ENCODE measurements at regions not wholly inside any gene's neighbourhood (a gene's known extent, or its start where the extent isn't known, plus 50 kb on each side); places are given as distances from the start of the nearest gene placed in this dataset.

DNA sequence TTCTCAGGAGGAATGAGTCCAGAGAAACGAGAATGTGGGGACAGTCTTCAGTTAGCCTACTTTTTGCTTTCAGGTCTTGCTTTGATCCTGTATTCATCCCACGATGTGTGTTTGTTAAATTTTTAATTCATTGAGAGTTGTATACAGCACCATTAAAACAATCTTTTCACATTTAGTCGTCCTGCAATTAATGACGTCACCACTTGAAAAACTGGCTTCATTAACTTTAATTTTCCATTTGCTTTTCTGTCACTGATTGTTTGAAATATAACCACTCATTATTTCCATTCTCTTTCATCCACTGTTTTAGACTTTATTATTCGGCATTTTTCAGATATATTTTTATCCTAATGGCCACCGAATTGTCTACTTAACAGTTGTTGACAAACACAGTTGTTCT lies 146.9 kb downstream of the TFEC start:
- Histone ChIP-seq H3K27ac (ENCODE audit: low read depth, low read length) (no peak overlapping the region), H3K4me1 (ENCODE audit: control insufficient read depth, insufficient read depth, low read length) (no peaks in the 10 kb centered on the region), H3K36me3 (ENCODE audit: control insufficient read depth, insufficient read depth, low read length) (no peaks in the 10 kb centered on the region), H3K4me3 (ENCODE audit: low read length) (no peak overlapping the region), H3K9ac (ENCODE audit: low read length) (no peak overlapping the region), H3K27me3 (ENCODE audit: control insufficient read depth, insufficient read depth, low read length) (no peaks in the 10 kb centered on the region)

DNA sequence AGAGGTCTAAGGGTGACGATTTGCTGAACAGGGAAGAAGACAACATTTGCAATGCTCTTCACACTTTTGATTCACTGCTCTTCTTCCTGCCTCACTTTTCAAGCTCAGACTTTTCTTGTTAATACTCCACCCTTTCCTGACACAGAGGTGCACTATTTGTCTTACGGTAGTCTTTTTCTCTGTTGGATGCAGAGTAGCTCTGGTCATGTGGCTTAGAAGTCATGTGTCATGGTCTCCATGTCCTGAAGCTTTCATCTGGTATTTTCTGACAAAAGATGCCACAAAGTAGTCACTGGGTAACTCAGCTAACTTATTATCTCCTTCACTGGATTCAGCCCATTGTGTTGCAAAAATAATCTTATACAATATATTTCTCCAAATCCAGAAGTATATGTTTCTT lies 149.1 kb downstream of the TFEC start:
- Histone ChIP-seq H3K4me1 (ENCODE audit: control insufficient read depth, insufficient read depth, low read length) (no peaks in the 10 kb centered on the region), H3K9ac (ENCODE audit: low read length) (no peak overlapping the region), H3K27ac (ENCODE audit: low read depth, low read length) (no peak overlapping the region), H3K27me3 (ENCODE audit: control insufficient read depth, insufficient read depth, low read length) (no peaks in the 10 kb centered on the region), H3K36me3 (ENCODE audit: control insufficient read depth, insufficient read depth, low read length) (no peaks in the 10 kb centered on the region), H3K4me3 (ENCODE audit: low read length) (no peak overlapping the region)

DNA sequence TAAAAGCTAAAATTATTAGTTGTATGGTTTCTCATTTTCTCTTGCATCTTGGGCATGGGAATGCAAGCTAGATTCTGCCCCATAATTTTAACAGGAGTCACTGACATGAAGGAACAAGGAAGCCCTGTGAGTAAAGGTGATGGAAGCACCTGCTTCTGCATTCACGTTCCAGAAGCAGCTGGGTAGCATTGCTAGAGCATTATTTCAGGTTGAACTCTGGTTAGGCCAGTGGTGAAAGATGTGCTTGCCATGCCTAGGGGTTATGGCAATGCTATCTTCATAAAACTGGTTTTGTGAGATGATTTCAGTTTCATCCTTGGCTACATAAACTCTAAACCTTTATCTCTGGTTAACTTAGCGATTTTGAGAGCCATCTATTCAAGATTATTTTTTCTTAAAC lies 151.4 kb downstream of the TFEC start:
- H3K4me3 ChIP-seq (ENCODE audit: low read length) = no peak overlapping the region
- H3K4me1 ChIP-seq (ENCODE audit: control insufficient read depth, insufficient read depth, low read length) = no peaks in the 10 kb centered on the region
- H3K9ac ChIP-seq (ENCODE audit: low read length) = no peak overlapping the region
- no peaks in the 10 kb centered on the region for H3K27me3 ChIP-seq (ENCODE audit: control insufficient read depth, insufficient read depth, low read length)
- H3K36me3 ChIP-seq (ENCODE audit: control insufficient read depth, insufficient read depth, low read length) = no peaks in the 10 kb centered on the region
- no peak overlapping the region for H3K27ac ChIP-seq (ENCODE audit: low read depth, low read length)

DNA sequence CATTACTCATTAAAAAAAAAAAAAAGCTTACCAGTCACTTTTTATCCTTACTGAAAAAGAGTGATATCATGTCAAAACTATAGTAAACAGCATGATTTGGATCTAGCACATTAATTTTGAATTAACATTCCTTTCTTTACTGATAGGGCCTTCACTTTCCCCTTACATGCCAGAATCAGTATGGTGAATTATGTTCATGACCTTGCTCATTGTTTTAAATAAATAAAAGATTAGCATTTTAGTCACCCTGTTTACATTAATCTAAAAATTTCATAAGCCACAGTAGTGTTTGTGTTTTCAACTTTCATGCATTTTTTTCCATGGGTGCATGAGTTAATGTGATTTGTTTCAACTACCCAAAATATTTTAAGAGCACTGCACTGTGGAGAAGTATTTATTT lies 160.8 kb downstream of the TFEC start:
- Histone ChIP-seq H3K27me3 (ENCODE audit: control insufficient read depth, insufficient read depth, low read length) (no peaks in the 10 kb centered on the region), H3K36me3 (ENCODE audit: control insufficient read depth, insufficient read depth, low read length) (no peaks in the 10 kb centered on the region), H3K4me1 (ENCODE audit: control insufficient read depth, insufficient read depth, low read length) (no peaks in the 10 kb centered on the region), H3K9ac (ENCODE audit: low read length) (no peak overlapping the region), H3K4me3 (ENCODE audit: low read length) (no peak overlapping the region), H3K27ac (ENCODE audit: low read depth, low read length) (no peak overlapping the region)

DNA sequence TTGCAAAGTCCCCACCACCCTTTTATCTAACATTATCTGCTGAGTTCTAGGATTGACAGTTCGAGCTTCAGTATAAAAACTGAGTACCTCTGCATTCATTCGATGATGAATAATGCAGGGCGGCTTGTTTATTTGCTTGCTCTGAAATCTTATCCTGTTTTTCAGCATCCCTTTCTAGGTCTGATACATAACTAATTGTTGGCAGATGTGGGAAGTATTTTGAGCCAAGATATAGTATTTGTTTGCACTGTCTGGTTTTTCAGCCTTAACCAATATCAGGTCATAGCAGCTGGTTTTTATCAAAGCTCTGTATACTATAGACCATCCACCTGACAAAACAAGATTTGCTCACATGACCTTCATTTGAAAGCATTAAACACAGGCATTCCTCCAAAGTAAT lies 161.4 kb downstream of the TFEC start:
- Histone ChIP-seq H3K4me1 (ENCODE audit: control insufficient read depth, insufficient read depth, low read length) (no peaks in the 10 kb centered on the region), H3K4me3 (ENCODE audit: low read length) (no peak overlapping the region), H3K27ac (ENCODE audit: low read depth, low read length) (no peak overlapping the region), H3K36me3 (ENCODE audit: control insufficient read depth, insufficient read depth, low read length) (no peaks in the 10 kb centered on the region), H3K27me3 (ENCODE audit: control insufficient read depth, insufficient read depth, low read length) (no peaks in the 10 kb centered on the region), H3K9ac (ENCODE audit: low read length) (no peak overlapping the region)

DNA sequence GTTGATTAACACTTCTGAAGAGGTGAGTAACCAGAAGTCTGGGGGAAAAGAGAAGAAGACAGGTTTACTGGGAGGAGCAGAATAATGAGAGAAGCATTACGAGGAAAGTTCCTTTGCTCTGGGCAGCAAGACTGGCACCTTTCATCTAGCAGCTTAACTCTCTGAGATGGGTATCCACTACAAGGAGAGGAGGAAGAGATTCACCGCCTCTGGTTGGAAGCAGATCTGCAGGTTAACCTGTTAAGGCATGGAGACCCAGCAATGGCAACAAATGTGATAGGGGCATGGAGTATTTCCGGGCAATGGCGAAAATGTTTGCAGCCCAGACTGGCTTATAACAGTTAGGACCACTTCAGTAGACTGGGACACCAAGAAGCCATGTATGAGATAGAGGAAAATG lies 162.2 kb downstream of the TFEC start:
- Histone ChIP-seq H3K27ac (ENCODE audit: low read depth, low read length) (no peak overlapping the region), H3K4me3 (ENCODE audit: low read length) (no peak overlapping the region), H3K9ac (ENCODE audit: low read length) (no peak overlapping the region), H3K36me3 (ENCODE audit: control insufficient read depth, insufficient read depth, low read length) (no peaks in the 10 kb centered on the region), H3K4me1 (ENCODE audit: control insufficient read depth, insufficient read depth, low read length) (no peaks in the 10 kb centered on the region), H3K27me3 (ENCODE audit: control insufficient read depth, insufficient read depth, low read length) (no peaks in the 10 kb centered on the region)

DNA sequence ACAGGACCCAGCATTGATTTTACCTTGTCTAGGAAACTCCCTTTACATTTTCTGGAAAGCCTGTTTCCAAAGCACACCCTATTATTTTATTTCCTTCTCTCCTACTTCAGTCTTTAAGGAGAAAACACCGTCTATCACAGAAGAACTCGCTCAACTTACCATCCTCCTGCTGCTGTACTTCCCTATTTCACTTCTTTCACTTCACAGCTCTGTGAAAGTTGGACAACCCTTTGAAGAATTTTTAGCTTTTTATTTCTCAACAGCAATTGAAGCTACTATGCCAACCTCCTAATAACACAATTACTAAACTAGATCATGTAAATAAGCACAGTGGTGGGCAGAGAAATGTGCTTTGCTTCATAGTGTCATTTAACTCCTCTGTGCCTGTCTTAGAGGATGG lies 166.5 kb downstream of the TFEC start:
- Histone ChIP-seq H3K9ac (ENCODE audit: low read length) (no peak overlapping the region), H3K27me3 (ENCODE audit: control insufficient read depth, insufficient read depth, low read length) (no peaks in the 10 kb centered on the region), H3K36me3 (ENCODE audit: control insufficient read depth, insufficient read depth, low read length) (no peaks in the 10 kb centered on the region), H3K4me3 (ENCODE audit: low read length) (no peak overlapping the region), H3K4me1 (ENCODE audit: control insufficient read depth, insufficient read depth, low read length) (no peaks in the 10 kb centered on the region), H3K27ac (ENCODE audit: low read depth, low read length) (no peak overlapping the region)

DNA sequence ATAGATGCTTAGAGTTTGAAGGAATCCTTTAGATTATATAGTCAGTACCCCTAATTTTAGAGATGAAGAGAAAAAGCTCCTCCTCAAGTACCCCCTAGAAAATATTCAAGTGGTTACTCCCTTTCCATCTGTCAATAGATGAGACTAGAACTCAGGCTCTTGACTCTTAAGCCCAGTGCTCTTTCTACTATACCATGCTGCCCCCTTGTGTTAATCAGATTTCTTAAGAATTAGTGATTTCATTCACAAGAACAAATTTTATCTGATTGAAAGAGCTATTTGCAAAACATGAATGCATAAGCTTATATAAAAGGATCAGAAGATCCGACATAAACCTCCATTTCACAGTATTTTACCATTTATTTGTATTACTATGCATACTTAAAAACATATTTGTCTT lies 179.3 kb downstream of the TFEC start:
- H3K27ac ChIP-seq (ENCODE audit: low read depth, low read length) = no peak overlapping the region
- no peaks in the 10 kb centered on the region for H3K4me1 ChIP-seq (ENCODE audit: control insufficient read depth, insufficient read depth, low read length)
- no peaks in the 10 kb centered on the region for H3K27me3 ChIP-seq (ENCODE audit: control insufficient read depth, insufficient read depth, low read length)
- no peak overlapping the region for H3K4me3 ChIP-seq (ENCODE audit: low read length)
- no peak overlapping the region for H3K9ac ChIP-seq (ENCODE audit: low read length)
- H3K36me3 ChIP-seq (ENCODE audit: control insufficient read depth, insufficient read depth, low read length) = no peaks in the 10 kb centered on the region

DNA sequence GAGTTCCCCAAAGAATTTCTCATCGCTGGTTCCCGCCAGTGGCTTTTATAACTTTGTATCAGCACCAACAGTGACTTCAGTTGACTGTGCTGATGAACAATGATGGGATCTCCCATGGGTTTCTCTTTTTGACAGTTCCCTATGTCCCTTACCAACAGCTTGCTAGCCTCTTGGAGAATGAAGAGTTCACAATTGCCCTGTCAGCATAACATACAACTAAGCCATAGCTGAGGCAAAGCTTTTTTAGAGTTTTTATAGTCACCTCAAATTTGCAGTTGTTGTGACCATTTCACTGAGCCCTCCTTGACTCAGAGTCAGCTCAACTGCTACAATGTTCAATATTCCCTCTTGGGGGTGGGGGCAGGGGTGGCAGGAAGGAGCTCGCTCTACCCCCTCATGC lies 179.8 kb downstream of the TFEC start:
- H3K9ac ChIP-seq (ENCODE audit: low read length) = no peak overlapping the region

DNA sequence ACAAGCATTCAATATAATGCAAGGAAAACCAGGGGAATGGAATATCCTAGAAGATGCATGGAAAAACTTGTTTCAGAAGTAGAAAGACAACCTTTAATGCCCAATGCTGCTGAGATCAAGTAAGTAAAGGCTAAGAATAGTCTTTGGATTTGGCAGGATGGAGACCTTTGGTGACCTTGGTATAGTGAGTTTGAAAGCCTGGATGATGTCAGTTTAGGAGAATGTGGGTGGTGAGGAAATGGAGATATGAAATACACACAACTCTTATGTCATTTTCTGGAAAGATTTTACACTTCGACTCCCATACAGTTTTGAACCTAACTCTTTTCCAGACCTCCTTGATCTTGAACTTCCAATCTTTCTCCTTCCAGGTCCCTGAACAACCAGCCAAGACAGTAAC lies 185.7 kb downstream of the TFEC start:
- Histone ChIP-seq H3K27ac (ENCODE audit: low read depth, low read length) (no peak overlapping the region), H3K4me3 (ENCODE audit: low read length) (no peak overlapping the region)

More for the DNA sequence above, 179.8 kb downstream of the TFEC start:
- Histone ChIP-seq H3K36me3 (ENCODE audit: control insufficient read depth, insufficient read depth, low read length) (no peaks in the 10 kb centered on the region), H3K4me3 (ENCODE audit: low read length) (no peak overlapping the region), H3K4me1 (ENCODE audit: control insufficient read depth, insufficient read depth, low read length) (no peaks in the 10 kb centered on the region), H3K27me3 (ENCODE audit: control insufficient read depth, insufficient read depth, low read length) (no peaks in the 10 kb centered on the region), H3K27ac (ENCODE audit: low read depth, low read length) (no peak overlapping the region)

DNA sequence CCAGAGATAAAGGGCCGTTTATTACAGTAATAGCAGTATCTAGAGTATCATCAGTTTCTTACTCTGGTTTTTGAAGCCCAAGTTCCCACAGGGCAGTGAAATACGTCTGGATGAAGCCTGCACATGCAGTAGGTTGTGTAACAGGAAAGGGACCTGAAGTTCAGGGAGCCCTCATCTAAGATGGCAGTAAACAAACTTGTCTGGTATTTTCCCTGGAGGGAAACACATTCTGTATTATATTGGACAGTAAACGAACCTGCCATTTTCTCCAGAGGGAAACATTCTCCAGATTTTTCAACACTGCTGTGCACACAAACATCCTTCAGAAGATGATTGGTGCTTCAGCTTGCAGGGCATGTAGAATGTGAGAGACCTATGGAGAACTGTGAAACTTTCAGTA lies 189.9 kb downstream of the TFEC start:
- H3K4me3 ChIP-seq (ENCODE audit: low read length) = no peak overlapping the region
- H3K36me3 ChIP-seq (ENCODE audit: control insufficient read depth, insufficient read depth, low read length) = no peaks in the 10 kb centered on the region
- no peak overlapping the region for H3K9ac ChIP-seq (ENCODE audit: low read length)
- H3K4me1 ChIP-seq (ENCODE audit: control insufficient read depth, insufficient read depth, low read length) = no peaks in the 10 kb centered on the region
- H3K27me3 ChIP-seq (ENCODE audit: control insufficient read depth, insufficient read depth, low read length) = no peaks in the 10 kb centered on the region
- no peak overlapping the region for H3K27ac ChIP-seq (ENCODE audit: low read depth, low read length)

More for the DNA sequence above, 185.7 kb downstream of the TFEC start:
- no peaks in the 10 kb centered on the region for H3K4me1 ChIP-seq (ENCODE audit: control insufficient read depth, insufficient read depth, low read length)
- H3K36me3 ChIP-seq (ENCODE audit: control insufficient read depth, insufficient read depth, low read length) = no peaks in the 10 kb centered on the region
- no peaks in the 10 kb centered on the region for H3K27me3 ChIP-seq (ENCODE audit: control insufficient read depth, insufficient read depth, low read length)
- H3K9ac ChIP-seq (ENCODE audit: low read length) = no peak overlapping the region

DNA sequence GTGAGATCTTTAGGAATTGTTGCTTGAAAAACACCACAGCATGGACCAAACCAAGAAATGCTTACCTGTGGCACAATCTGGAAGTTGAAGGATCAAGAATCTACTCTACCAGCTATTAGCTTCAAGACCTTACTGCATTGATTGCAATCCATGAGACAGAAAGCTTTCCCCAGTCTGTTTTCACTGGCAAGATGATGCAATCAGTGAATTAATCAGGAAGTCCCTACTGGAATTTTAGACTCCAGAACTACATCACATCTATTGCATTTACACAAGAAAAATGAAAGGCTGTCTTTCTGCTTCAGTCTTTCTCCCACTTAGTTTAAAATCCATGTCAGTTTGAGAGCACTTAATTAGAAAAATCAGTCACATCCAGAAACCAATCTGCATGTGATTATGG lies 191.7 kb downstream of the TFEC start:
- Histone ChIP-seq H3K36me3 (ENCODE audit: control insufficient read depth, insufficient read depth, low read length) (no peaks in the 10 kb centered on the region), H3K4me3 (ENCODE audit: low read length) (no peak overlapping the region), H3K9ac (ENCODE audit: low read length) (no peak overlapping the region), H3K27ac (ENCODE audit: low read depth, low read length) (no peak overlapping the region), H3K4me1 (ENCODE audit: control insufficient read depth, insufficient read depth, low read length) (no peaks in the 10 kb centered on the region), H3K27me3 (ENCODE audit: control insufficient read depth, insufficient read depth, low read length) (no peaks in the 10 kb centered on the region)

DNA sequence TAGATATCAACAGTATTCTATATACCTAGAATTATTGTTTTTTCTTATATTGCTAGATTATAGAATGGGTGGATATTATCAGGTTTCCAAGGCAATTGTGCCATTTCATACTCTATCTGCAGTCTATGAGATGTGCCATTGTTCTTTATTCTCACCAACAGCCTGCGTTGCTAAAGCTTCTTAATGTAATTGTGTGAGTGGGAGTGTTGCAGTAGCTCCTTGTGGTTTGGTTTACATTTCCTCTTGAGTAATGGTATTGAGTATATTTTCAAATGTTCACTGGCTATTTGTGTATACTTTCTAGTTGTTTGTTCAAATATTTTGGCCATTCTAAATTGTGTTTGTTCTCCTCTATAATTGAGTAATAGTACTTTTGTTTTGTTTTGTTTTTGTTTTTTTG lies 199.2 kb downstream of the TFEC start:
- no peaks in the 10 kb centered on the region for H3K27me3 ChIP-seq (ENCODE audit: control insufficient read depth, insufficient read depth, low read length)
- H3K9ac ChIP-seq (ENCODE audit: low read length) = no peak overlapping the region
- H3K36me3 ChIP-seq (ENCODE audit: control insufficient read depth, insufficient read depth, low read length) = no peaks in the 10 kb centered on the region
- no peak overlapping the region for H3K4me3 ChIP-seq (ENCODE audit: low read length)
- no peaks in the 10 kb centered on the region for H3K4me1 ChIP-seq (ENCODE audit: control insufficient read depth, insufficient read depth, low read length)
- no peak overlapping the region for H3K27ac ChIP-seq (ENCODE audit: low read depth, low read length)
